HG03460 (cell line): ENCODE measurements at regions not wholly inside any gene's neighbourhood (a gene's known extent, or its start where the extent isn't known, plus 50 kb on each side); places are given as distances from the start of the nearest gene placed in this dataset.

Experiments used
- ATAC-seq: cut with Tn5 transposase; IDR thresholded peaks from one replicate; pipeline ENCODE4 v1.9.1; 2021; ENCODE audit not compliant: unreplicated experiment

DNA sequence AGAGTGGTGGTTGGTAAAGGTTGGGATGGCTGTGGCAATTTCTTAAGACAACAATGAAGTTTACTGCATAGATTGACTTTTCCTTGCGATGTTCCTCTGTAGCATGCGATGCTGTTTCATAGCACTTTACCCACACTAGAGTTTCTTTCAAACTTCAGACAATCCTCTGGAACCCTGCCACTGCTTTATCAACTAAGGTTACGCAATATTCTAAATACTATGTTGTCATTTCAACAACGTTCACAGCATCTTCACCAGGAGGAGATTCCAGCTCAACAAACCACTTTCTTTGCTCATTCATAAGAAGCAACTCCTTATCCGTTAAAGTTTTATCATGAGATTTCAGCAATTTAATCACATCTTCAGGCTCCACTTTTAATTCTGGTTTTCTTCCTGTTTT, 161.2 kb upstream of the NRSN1 start:
- ATAC-seq: no peak

DNA sequence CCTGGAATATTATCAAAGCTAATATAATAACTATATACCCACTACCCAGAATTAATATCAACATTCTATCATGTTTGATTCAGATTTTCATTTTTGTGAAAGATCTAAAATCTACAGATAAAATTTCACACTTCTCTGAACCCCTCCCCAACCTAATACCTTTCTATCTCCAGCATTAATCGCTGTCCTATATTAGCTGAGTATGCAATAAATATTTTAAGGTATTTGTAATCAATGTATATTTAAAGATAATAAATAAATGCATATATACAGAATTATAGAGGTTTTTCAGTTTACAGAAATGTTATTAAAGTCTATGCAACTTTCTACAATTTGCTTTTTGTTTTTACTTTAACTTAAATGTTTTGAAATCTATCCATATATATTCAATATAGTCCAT, 156.7 kb upstream of the NRSN1 start:
- ATAC-seq: no peak

DNA sequence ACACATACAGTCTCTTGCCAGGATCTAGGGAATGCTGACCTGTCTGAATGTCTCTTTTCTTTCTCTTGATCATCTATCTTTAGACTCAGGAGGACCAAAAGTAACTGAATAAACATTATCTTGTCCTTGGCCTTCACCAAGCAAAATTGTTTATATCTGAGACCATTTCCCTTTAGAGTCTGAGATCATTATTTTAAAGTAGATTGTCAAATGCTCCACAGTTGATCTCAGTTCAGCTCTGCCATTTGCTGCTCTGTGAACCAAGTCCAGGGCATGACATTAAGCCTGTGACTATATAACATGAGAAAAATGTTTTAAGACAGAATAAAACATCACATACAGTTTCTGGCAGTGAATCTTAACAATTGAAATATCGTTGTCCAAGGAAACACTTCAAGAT, 148.3 kb upstream of the NRSN1 start:
- ATAC-seq: no peak

DNA sequence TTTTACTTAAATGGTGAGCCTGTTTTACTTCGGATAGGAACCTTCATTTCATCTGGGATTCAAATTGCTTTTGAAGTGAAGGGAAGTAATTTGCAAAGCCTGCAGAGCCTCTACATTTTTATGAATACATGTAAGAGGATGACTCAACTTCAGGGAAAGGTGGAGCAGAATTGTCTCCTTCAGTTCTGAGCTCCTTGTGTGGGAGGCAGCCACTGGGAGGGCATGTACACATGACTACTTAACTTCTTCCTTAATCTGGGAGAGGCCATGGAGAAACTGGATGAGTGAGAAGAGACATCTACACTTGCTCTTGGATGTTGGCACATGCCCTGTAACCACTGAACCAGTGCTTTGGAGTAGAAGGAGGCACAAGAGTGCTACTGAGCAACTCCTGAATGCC, 145.1 kb upstream of the NRSN1 start:
- no peak for ATAC-seq

DNA sequence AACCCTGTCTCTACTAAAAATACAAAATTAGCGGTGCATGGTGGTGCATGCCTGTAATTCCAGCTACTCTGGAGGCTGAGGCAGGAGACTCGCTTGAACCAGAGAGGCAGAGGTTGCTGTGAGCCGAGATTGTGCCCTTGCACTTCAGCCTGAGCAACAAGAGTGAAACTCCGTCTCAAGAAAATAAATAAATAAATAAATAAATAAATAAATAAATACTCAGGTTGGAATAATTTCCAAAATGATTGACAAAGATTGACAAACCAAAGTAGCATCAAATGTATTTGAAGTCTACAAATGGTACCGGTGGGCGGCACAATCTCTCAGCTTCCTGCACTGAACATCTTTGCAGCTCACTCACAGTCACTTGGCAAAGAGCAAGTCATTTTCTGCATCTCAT, 144.1 kb upstream of the NRSN1 start:
- no peak for ATAC-seq

DNA sequence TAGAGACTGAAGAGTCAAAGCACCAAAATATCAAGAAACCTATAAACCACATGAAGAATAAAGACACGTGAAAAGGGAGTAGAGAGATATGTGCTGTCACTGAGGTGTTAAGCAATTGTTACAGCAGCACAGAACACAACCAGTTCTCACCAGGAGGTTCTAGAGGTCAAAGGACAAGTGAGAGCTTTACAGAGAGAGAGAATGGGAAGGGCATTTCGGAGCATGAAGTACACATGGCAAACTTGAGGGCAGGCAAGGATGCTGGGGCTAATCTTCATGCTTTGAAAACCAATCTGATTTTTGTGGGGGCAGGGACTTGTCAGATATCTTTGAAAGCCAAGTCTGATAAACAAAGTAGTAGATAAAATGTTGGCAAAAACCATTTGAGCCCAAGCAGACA, 142.3 kb upstream of the NRSN1 start:
- no peak for ATAC-seq

DNA sequence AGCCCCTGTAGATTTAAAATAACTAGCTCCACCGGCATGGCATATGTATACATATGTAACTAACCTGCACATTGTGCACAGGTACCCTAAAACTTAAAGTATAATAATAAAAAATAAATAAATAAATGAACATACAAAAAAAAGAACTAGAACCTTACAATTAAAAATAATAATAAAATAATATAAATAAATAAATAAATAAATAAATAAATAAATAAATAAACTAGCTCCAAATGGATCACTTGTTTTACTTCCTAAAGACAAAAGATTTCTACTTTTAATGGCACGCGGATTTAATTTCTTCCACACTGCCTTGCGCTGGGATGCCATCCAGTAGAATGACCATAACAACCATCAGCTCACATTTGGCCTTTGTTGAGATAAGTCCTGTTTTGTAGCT, 141.0 kb upstream of the NRSN1 start:
- no peak for ATAC-seq

DNA sequence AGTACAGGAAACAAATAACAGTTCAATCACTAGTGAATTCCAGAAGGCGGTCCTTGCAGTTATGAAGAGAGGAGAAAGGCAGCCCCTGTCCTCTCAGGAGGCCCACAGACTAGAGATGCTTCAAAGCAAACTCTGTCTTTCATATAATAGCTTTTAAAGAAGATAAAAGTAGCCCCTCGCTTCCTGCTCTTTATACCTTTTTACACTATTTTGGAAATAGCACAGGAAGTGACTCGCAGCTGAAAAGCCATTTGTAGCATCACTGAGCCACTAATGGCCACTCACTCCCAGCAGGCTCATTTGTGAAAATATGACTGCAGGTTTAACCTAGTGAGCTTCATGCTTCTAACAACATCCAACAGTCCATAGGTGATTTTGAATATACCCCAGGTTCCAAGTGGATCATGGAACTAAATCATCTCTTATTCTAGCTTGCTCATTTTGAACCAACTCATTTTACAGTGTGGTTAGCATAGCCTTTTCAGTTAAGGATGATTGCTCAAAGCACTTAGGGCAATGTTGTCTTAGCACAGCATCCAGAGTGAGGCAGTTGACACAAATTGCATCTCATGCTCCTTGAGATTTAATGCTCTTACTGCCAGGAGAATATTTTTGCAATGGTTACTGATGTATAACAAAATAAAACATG, 136.0 kb upstream of the NRSN1 start:
- ATAC-seq: no peak

DNA sequence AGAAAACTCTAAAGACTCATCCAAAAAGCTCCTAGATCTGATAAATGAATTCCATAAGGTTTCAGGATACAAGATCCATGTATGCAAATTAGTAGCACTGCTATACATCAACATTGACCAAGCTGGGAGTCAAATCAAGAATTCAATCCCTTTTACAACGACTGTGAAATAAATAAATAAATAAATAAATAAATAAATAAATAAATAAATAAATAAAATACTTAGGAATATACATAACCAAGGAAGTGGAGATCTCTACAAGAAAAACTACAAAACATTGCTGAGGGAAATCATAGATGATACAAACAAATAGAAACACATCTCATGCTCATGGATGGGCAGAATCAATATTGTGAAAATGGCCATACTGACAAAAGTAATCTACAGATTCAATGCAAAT, 132.0 kb upstream of the NRSN1 start:
- ATAC-seq: no peak

DNA sequence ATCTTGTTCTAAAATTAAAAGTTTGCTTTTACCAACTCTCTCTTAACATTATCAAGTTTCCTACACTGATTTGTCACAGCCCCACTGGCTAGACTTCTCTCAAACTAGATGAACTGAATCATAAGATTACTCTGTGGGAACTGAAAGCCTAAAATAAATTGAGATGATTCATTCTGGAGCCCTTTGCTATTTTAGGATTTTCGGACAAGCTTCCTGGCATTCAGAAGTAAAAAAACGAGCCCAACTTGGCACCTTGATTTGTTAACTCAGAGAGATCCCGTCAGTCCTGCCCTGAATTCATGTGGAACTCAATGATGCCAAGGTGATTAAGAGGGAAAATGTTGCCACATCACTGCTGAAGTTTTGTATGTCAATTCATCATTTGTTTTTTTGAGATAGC, 122.0 kb upstream of the NRSN1 start:
- no peak for ATAC-seq

DNA sequence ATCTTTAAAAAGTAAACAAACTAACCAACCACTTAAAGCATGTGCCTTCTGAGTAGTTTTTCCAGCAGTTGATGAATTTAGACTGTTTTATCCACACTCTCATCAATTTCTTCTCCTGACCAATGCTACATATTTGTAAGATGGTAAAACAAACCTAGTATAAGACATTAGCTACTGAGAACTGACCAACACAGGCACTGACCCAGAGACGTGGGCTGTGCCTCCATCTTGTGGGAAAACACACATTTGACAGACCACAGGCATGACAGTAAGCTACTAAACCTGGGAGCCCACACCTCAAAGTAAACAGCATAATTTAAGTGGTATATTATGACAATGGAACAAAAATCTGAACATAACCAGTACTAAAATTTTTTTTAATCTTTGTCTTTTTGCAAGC, 121.4 kb upstream of the NRSN1 start:
- no peak for ATAC-seq

DNA sequence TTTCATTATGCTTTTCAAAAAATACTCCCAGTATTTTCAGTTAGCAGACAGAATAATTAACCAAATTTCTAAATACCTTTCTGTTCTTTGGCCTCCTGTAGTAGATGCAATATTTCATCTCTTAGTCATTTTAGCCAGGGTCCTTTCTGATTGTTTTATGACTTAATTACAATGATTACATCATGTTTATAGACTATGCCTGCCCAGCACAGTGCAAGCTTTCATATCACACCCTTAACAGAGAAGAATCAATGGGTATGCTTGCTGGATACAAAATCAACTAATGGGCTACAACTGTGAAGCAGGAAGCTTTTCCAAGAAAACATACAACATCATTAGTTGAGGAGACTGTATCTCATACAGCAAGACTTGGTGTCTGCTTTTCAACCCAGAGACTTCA, 119.8 kb upstream of the NRSN1 start:
- ATAC-seq: no peak

DNA sequence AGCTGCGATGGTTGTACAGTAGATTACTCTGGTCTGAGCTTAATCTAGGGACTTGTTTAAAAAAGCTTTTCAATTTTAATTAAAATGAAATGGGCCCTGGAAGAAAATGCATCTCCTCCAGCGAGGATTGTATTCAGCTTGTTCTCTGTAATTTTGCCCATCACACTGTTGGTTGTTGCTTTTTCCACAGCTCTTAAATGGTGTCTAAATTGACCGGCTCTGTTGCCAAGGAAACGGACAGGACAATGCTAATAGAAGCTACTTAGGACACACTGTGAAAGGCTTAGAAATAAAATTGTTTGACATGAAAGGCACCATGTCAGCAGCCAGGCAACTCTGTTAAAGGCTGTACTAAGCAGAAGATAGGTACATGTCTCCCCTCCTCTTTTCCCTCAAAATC, 116.7 kb upstream of the NRSN1 start:
- ATAC-seq: no peak

DNA sequence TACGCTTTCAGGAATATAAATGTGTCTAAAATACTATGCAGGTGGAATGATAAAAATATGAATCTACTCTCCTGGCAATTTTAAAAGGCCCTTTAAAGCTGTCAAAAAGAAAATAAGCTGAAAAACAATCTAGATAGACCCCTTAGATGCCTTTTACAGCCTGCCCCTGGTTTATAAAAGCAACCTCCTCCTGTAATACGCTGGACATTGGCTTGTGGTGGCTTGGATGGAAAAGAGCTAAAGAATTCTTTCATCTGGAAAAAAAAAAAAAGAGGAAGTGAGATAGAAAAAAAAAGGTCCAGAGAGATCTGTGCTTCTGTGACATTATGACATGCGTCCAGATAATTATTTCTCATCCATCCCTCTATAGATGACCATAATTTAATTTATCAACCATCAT, 115.9 kb upstream of the NRSN1 start:
- ATAC-seq: no peak

DNA sequence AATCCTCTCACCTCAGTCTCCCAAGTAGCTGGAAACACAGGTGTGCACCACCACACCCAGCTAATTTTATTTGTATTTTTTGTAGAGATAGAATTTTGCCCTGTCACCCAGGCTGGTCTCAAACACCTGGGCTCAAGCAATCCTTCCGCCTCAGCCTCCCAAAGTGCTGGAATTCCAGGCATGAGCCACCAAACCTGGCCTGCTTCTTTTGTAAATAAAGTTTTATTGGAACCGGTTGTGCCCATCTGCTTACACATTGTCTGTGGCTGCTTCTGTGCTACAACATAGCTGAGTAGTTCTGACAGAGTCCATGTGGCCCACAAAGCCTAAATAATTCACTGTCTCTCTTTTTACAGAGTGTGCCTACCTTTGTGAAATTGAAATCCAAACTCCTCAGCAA, 109.7 kb upstream of the NRSN1 start:
- no peak for ATAC-seq

DNA sequence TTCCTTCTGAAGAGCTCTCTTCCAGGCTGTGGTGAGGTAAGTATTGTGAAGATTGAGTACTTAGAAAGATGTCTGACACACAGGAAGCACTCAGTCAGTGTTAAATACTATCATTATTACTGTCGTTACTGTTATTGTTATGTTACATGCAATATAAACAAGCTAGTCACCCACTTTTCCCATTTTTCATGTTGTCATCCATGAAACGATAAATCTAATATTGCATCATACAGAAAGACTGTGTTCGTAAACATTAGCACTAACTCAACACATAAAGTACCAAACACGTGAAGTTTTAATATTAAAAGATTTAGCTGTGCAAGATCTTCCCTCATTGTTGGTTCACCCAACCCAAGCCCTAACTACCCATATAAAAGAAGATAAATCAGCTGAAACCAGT, 109.2 kb upstream of the NRSN1 start:
- no peak for ATAC-seq

DNA sequence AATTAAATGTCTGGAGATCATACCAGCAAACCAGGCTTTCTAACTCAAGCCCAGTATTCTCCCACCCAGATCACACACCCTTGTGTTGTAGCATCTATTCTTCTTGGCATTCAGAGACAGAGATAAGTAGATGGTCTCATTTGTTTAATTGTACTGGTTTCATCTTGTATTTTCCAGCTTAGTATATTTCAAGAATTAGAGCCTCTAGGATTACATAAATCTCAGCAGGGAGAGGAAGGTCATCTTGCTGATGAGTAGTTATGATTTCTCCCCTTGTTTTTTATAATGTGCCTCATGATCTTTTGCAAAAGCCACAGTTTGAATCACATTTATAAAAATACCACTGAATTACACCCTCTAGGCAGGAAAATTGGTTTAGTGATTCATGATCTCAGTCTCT, 106.6 kb upstream of the NRSN1 start:
- ATAC-seq: no peak

DNA sequence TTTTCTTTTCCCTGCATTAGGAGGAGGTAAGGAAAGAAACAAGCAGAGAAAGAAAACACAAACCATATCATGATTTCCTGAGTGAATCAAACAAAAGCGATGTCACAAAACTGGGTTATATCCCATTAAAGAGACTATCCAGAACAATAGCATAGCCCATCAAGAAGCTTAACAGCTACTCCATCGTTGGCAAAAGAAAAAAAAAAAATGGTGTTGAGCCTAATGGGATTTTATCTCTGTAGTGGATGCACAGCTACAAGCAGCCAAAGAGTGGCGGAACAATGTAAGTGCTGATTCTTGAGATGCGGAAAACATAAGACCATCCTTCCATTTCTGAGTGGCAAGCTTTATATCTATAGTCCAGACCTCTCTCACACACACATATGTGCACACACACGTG, 106.2 kb upstream of the NRSN1 start:
- ATAC-seq: no peak

DNA sequence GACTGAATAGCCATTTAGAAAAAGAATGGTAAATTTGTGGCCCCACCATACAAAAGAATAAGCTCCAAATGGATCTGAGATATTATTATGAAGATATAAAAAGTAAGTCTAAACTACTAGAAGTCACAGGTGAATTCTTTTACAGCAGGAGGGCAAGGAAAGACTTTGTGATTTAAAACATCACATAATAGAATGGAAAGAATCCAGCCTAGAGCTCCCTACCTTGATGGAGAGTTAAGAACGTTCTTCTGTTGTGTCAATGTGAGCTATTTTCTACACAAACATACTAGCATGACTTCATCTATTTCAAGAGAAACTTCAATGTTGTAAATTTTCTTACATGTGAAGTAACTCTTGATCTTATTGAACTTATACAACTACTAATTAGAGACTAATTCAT, 100.0 kb upstream of the NRSN1 start:
- no peak for ATAC-seq

DNA sequence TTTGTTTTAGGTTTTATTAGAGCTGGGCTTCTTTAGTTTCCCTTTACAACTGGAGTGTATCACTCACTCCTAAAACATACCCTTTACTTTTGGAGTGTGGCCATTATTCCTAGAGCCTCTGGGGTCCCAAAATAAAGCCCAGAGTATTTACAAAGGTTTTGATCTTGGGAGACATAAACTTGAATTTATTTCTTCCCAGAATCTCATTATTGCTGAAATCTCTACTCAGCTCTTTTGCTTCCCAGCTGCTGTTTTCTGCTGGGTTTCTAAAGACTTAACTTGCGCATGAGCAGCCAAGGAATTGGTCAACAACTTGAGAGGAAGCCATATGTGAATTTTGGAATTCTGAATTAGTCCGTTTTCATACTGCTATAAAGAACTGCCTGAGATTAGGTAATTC, 94.5 kb upstream of the NRSN1 start:
- ATAC-seq: no peak

DNA sequence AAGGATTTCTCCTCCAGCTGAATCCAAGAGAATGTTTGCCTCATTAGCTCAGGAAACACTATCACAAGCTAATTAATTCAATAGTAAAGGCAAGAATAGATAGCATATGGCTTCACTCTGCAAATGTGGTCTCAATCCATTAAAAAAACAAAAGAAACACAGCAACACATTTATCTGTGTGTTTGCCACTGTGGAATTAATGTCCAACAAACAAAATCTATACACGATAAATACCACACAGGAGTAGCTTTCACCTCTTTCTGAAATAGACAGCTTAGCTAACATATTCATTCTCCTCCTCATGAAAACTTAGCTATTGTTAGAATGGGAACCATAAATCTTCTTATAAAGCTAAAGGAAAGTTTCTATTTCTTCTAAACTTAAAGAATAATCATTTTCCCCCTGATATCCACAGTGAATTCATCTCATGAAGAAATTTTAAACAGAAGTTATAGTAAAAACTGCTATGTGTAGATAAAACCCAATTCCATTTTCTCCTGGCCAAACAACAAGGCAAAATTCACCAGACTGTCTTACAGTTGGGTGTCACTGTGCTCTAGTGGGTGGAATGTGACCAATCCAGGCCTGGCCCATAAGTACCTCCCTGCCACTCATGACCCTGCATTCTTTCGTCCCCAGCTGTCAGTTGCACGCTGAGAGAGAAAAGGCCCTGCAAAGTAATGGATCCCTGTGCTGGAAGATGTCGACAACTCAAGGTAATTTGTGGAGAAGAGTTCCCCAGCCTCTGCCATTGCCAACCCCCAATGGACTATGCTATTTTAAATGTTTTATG, 92.9 kb upstream of the NRSN1 start:
- no peak for ATAC-seq

DNA sequence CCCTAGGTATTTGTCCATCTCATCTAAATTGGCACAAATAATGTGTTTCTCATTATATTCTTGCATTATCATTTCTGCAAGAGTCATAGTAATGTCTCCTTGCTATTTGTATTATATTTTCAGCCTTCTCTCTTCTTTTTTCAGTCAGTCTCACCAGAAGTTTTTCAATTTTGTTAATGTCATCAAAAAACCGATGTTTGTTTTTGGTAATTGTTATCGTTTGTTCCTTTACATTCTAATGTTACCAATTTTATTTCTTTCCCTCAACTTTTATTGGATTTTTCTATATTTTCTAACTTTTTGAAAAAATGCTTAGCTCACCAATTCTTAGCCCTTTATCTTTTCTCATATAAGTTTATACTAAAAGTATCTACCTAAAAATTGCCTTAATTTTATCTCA, 82.2 kb upstream of the NRSN1 start:
- ATAC-seq: no peak
